IMR-90 (cell line): ENCODE measurements at regions not wholly inside any gene's neighbourhood (a gene's known extent, or its start where the extent isn't known, plus 50 kb on each side); places are given as distances from the start of the nearest gene placed in this dataset.

Experiments used
- ATAC-seq: fragments of 200-7000 bp; cut with Tn5 transposase; 2 replicates; pipeline ENCODE4 v1.9.1; 2020; ENCODE audit warnings: low read depth, mild to moderate bottlenecking, moderate library complexity
- BruUV-seq: library from RNA; stranded (reverse); fragments of 400-500 nt; replicated peaks from 2 replicates; lab custom pipeline; 2021; lab: Mats Ljungman, UMichigan
- CTCF ChIA-PET: fragments of 300-600 bp; formaldehyde crosslinking; extraction: SDS; loops from one replicate; lab custom pipeline; 2021; ENCODE audit warnings: antibody characterized with exemption; lab: Yijun Ruan, JAX
- POLR2A ChIA-PET: fragments of 300-600 bp; sonication (Branson Sonifier 250); formaldehyde crosslinking; loops from one replicate; lab custom pipeline; 2022; ENCODE audit warnings: antibody characterized with exemption; ENCODE audit not compliant: unreplicated experiment; lab: Charles Lee
- DNase-seq: peaks from one replicate; pipeline ENCODE4 v3.0.0; 2013
- H2AFZ ChIP-seq: replicated peaks from 2 replicates; pipeline ENCODE3; 2013; ENCODE audit warnings: low read length, mild to moderate bottlenecking; ENCODE audit not compliant: poor library complexity
- H2AK5ac ChIP-seq: 2 replicates; pipeline ENCODE4 v1.6.1; 2013; ENCODE audit warnings: low read depth, low read length, inconsistent platforms
- H2AK9ac ChIP-seq: replicated peaks from 2 replicates; pipeline ENCODE3; 2013; ENCODE audit warnings: mild to moderate bottlenecking, low read depth, low read length, moderate library complexity; ENCODE audit not compliant: poor library complexity
- H2BK120ac ChIP-seq: 2 replicates; pipeline ENCODE4 v1.6.1; 2013; ENCODE audit warnings: low read depth, low read length, inconsistent platforms
- H2BK15ac ChIP-seq: 3 replicates; pipeline ENCODE4 v1.6.1; 2013; ENCODE audit warnings: low read depth, low read length, inconsistent platforms
- H2BK20ac ChIP-seq: 2 replicates; pipeline ENCODE4 v1.6.1; 2013; ENCODE audit warnings: low read depth, mild to moderate bottlenecking, inconsistent platforms, low read length, moderate library complexity
- H2BK5ac ChIP-seq: 2 replicates; pipeline ENCODE4 v1.6.1; 2013; ENCODE audit warnings: mild to moderate bottlenecking, low read depth, low read length, inconsistent platforms; ENCODE audit not compliant: poor library complexity, severe bottlenecking
- H3K14ac ChIP-seq: replicated peaks from 2 replicates; pipeline ENCODE4 v1.6.1; 2013; ENCODE audit warnings: low read depth, low read length, inconsistent platforms
- H3K18ac ChIP-seq: 2 replicates; pipeline ENCODE4 v1.6.1; 2013; ENCODE audit warnings: low read depth, low read length, control low read depth
- H3K23ac ChIP-seq: 2 replicates; pipeline ENCODE4 v1.6.1; 2013; ENCODE audit warnings: low read depth, low read length, inconsistent platforms
- H3K27ac ChIP-seq: 2 replicates; pipeline ENCODE4 v1.5.1; 2013; ENCODE audit warnings: mild to moderate bottlenecking, control low read depth, low read length; ENCODE audit not compliant: insufficient read depth
- H3K27me3 ChIP-seq: 2 replicates; pipeline ENCODE4 v1.6.1; 2013; ENCODE audit warnings: low read length; ENCODE audit not compliant: control insufficient read depth, insufficient read depth
- H3K36me3 ChIP-seq: 2 replicates; pipeline ENCODE4 v1.6.1; 2013; ENCODE audit warnings: low read length, mixed read lengths; ENCODE audit not compliant: control insufficient read depth, insufficient read depth
- H3K4ac ChIP-seq: 2 replicates; pipeline ENCODE4 v1.6.1; 2013; ENCODE audit warnings: low read depth, low read length, inconsistent platforms
- H3K4me1 ChIP-seq: 2 replicates; pipeline ENCODE4 v1.6.1; 2013; ENCODE audit warnings: low read length, mixed read lengths; ENCODE audit not compliant: control insufficient read depth, insufficient read depth
- H3K4me2 ChIP-seq: 2 replicates; pipeline ENCODE4 v1.6.1; 2013; ENCODE audit warnings: low read depth, mild to moderate bottlenecking, control low read depth, low read length, moderate library complexity
- H3K4me3 ChIP-seq: 2 replicates; pipeline ENCODE4 v1.5.1; 2013; ENCODE audit warnings: low read depth, mild to moderate bottlenecking, control low read depth, low read length, moderate library complexity; ENCODE audit not compliant: insufficient read depth
- H3K56ac ChIP-seq: 2 replicates; pipeline ENCODE4 v1.6.1; 2013; ENCODE audit warnings: low read length, inconsistent platforms; ENCODE audit not compliant: insufficient read depth; ENCODE audit errors: extremely low read depth
- H3K79me1 ChIP-seq, 2 experiments: 2 replicates each; pipeline ENCODE4 v1.6.1; 2013; ENCODE audit warnings: low read length in 2 of 2, inconsistent platforms in 1 of 2, low read depth in 1 of 2
- H3K9ac ChIP-seq: 2 replicates; pipeline ENCODE4 v1.6.1; 2013; ENCODE audit warnings: low read depth, low read length, control low read depth
- H3K9me1 ChIP-seq: 2 replicates; pipeline ENCODE4 v1.6.1; 2013; ENCODE audit warnings: low read length, inconsistent platforms; ENCODE audit not compliant: insufficient read depth
- H3K9me3 ChIP-seq: 2 replicates; pipeline ENCODE4 v1.6.1; 2013; ENCODE audit warnings: low read length; ENCODE audit not compliant: control insufficient read depth, insufficient read depth
- H4K20me1 ChIP-seq: 2 replicates; pipeline ENCODE4 v1.6.1; 2013; ENCODE audit warnings: low read length, inconsistent platforms; ENCODE audit not compliant: insufficient read depth
- H4K5ac ChIP-seq: 2 replicates; pipeline ENCODE4 v1.6.1; 2013; ENCODE audit warnings: mild to moderate bottlenecking, low read depth, low read length, control low read depth
- H4K8ac ChIP-seq, 2 experiments: 2 replicates each; pipeline ENCODE4 v1.6.1; 2013; ENCODE audit warnings: low read depth in 2 of 2, low read length in 2 of 2, control low read depth in 1 of 2, inconsistent platforms in 1 of 2
- H4K91ac ChIP-seq: 2 replicates; pipeline ENCODE4 v1.6.1; 2013; ENCODE audit warnings: low read depth, low read length, inconsistent platforms; ENCODE audit not compliant: insufficient read depth
- BHLHE40 ChIP-seq: fragments of 150-350 bp; IDR thresholded peaks from 2 replicates; pipeline ENCODE4 v1.6.1; 2016; ENCODE audit warnings: mild to moderate bottlenecking, low read depth, low read length
- CTCF ChIP-seq: conservative IDR thresholded peaks from 2 replicates; pipeline ENCODE4 v1.5.1; 2012; ENCODE audit warnings: mild to moderate bottlenecking, low read depth, low read length, improper control_type of control experiment
- WGBS, 2 experiments: methylation state at CpG; one replicate each; pipeline versions ENCODE4 v1.1.5 to v1.1.7; 2013; ENCODE audit warnings: missing lambda C conversion rate in 2 of 2; ENCODE audit not compliant: insufficient read length in 1 of 2; ENCODE audit errors: extremely low coverage in 2 of 2; 5-methylcytosine and 5-hydroxymethylcytosine counted together
- dilution Hi-C: fragments of 300-500 bp; cut with HindIII; formaldehyde crosslinking; loops from one replicate; pipeline ENCODE4 v1.14.3; 2018; ENCODE audit warnings: low sequenced_read_pairs; ENCODE audit not compliant: unreplicated experiment
- in situ Hi-C: fragments of 300-500 bp; cut with MboI; formaldehyde crosslinking; loops from 3 replicates; pipeline ENCODE4 v1.14.3; 2019; ENCODE audit warnings: low sequenced_read_pairs, inconsistent platforms, mixed read lengths
- intact Hi-C: fragments of 100-400 bp; cut with micrococcal nuclease; formaldehyde crosslinking; loops from 2 replicates; pipeline ENCODE4 v1.10.0; 2022

DNA sequence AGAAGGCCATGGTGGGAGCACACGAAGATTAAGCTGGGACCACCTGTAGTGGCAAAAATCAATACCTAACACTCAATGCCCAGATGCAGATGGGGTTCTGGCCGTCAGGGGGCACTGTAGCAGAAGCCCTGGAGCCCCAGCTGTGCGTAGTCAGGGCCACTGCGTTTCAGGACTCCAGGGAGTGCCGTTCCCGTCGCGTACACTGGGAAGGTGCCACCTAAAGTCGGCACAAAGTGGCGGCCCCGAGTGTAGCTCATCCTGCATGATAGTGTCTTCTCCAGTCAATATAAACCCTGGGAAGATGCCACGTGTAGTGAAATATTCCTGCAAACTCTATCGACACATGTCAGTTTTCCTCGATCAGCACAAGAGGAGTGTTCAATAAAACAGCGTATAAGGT is 123.8 kb upstream of the NTM start:
- Histone ChIP-seq H3K14ac (no peak overlapping the region), H3K79me1 (no peaks in the 10 kb centered on the region), H3K27ac (no peak overlapping the region), H3K9me1 (no peaks in the 10 kb centered on the region), H2BK15ac (no peak overlapping the region), H3K18ac (no peak overlapping the region), H3K27me3 (peaks cover 8% of the 10 kb centered on the region), H3K9me3 (no peaks in the 10 kb centered on the region), H3K4ac (no peak overlapping the region), H3K4me1 (no peaks in the 10 kb centered on the region), H2BK120ac (no peak overlapping the region), H2AK5ac (no peak overlapping the region), H3K56ac (no peak overlapping the region), H2AK9ac (no peak overlapping the region), H4K8ac (no peak overlapping the region), H3K36me3 (no peaks in the 10 kb centered on the region), H4K5ac (no peak overlapping the region), H2BK20ac (no peak overlapping the region), H3K4me2 (no peak overlapping the region), H2BK5ac (no peak overlapping the region), H4K20me1 (no peaks in the 10 kb centered on the region), H3K9ac (no peak overlapping the region), H4K91ac (no peak overlapping the region), H3K23ac (no peak overlapping the region), H2AFZ (no peak overlapping the region), H3K4me3 (no peak overlapping the region)
- dilution Hi-C loops (no loop called here), intact Hi-C loops (no loop called here), in situ Hi-C loops (no loop called here)
- ChIA-PET POLR2A (no interaction called here), CTCF (interaction anchor here (1.1 to 1.6 kb wide), 2 partner anchors 201 to 428 kb away, joined by 3 read pairs; no protein-coding TSS in a partner anchor)
- no peak for DNase-seq
- no peak for ATAC-seq
- 19% methylated on average over 10 of the region's 15 CpGs; no CpG with 5 or more reads in 1 of the 2 experiments for WGBS, 2 experiments
- BruUV-seq, result no TSS peak
- TF ChIP-seq BHLHE40 (no peak), CTCF (peak; percentile 29)
